Nephron progenitor cell (in vitro differentiated cells): ENCODE measurements at regions not wholly inside any gene's neighbourhood (a gene's known extent, or its start where the extent isn't known, plus 50 kb on each side); places are given as distances from the start of the nearest gene placed in this dataset.

Experiments
- DNase-seq: peaks from one replicate; pipeline ENCODE4 v3.0.0; 2021
- H3K27ac Mint-ChIP-seq: 2 replicates; pipeline ENCODE4 v1.8.0; 2021; ENCODE audit warnings: mild to moderate bottlenecking, moderate library complexity, mixed read lengths
- H3K27me3 Mint-ChIP-seq: 2 replicates; pipeline ENCODE4 v1.8.0; 2021; ENCODE audit warnings: mild to moderate bottlenecking, low read depth, mixed read lengths; ENCODE audit not compliant: poor library complexity
- H3K36me3 Mint-ChIP-seq: 2 replicates; pipeline ENCODE4 v1.8.0; 2021; ENCODE audit warnings: low read depth, mixed read lengths
- H3K4me1 Mint-ChIP-seq: 2 replicates; pipeline ENCODE4 v1.8.0; 2021; ENCODE audit warnings: mixed read lengths
- H3K4me3 Mint-ChIP-seq: 2 replicates; pipeline ENCODE4 v1.8.0; 2021; ENCODE audit warnings: mild to moderate bottlenecking, moderate library complexity, mixed read lengths
- H3K9me3 Mint-ChIP-seq: 2 replicates; pipeline ENCODE4 v1.8.0; 2021; ENCODE audit warnings: mild to moderate bottlenecking, moderate library complexity, mixed read lengths
- TF ChIP-seq, protein P1 (sequence below): fragments of 200-600 bp; sonication (generic); IDR thresholded peaks from 2 replicates; pipeline ENCODE4 v1.5.0; 2021; ENCODE audit warnings: antibody characterized with exemption

DNA sequence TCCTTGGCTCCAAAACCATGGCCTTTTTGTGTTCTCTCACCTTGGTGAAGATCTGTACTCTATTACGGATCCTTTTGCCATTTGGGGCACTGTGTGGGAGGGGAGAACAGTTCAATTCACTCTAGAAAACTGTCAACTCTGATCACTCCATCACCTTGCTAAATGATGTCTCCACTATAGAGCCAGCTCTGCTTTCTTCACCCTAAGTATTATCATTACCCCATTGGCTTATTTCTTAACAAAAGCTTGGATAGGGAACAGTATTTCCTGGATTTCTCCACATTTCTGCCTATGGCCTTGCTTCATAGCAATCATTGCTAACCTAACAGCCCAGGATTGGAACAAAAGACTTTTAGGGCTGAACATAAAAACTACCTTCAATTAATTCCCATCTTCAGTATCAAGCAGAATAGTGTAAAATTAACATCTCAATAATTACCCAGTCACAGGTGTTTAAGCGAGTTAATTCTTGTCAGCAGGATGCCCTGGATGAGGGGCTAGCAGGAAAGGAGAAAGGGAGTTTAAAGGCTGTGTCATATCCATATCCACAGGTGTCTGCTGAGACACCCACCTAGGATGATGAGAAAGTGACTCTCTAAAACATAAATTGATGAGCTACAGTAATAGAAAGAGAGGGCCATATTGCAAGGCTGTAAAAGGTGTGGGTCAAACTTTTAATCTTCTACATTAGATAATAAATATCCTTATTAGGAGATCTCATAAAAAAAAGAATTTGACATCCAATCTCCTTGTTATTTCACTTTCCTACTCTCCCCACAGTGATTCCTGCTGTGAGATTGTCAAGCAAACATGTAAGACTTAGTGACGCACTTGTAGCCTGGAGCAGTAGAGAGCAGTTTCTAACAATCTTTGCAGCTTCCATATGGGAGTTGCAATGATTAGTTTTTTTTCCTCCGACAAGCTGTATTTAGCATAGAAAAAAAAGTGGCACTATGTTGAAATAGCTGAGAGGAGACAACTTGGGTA, 589.5 kb upstream of the NXPH2 start:
- Mint-ChIP-seq H3K4me3 (no peak overlapping the region), H3K4me1 (no peaks in the 10 kb centered on the region), H3K27me3 (no peaks in the 10 kb centered on the region), H3K27ac (no peak overlapping the region), H3K9me3 (no peaks in the 10 kb centered on the region), H3K36me3 (no peaks in the 10 kb centered on the region)
- DNase-seq, result no peak
- TF ChIP-seq, protein P1, sequence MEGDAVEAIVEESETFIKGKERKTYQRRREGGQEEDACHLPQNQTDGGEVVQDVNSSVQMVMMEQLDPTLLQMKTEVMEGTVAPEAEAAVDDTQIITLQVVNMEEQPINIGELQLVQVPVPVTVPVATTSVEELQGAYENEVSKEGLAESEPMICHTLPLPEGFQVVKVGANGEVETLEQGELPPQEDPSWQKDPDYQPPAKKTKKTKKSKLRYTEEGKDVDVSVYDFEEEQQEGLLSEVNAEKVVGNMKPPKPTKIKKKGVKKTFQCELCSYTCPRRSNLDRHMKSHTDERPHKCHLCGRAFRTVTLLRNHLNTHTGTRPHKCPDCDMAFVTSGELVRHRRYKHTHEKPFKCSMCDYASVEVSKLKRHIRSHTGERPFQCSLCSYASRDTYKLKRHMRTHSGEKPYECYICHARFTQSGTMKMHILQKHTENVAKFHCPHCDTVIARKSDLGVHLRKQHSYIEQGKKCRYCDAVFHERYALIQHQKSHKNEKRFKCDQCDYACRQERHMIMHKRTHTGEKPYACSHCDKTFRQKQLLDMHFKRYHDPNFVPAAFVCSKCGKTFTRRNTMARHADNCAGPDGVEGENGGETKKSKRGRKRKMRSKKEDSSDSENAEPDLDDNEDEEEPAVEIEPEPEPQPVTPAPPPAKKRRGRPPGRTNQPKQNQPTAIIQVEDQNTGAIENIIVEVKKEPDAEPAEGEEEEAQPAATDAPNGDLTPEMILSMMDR, result no peak

DNA sequence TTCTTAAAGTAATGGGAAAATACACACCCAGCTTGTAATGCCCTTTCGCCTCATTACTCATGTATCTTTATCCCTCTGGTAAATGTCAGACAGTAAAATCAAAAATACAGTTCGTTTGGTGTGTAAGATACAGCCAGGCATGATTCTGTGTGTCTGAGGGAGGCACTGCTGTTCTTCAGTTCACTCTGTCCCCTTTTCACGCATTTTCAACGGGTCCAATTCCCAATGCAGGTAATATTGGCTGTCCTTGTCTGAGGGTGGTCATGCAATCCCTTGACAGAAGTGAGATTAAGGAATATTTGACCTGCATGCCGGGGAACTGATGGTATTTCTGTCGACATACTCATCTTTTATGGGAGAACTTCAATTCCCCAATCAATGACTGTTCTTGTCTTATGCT, 587.2 kb upstream of the NXPH2 start:
- H3K36me3 Mint-ChIP-seq, result no peaks in the 10 kb centered on the region
- TF ChIP-seq, protein P1, result no peak
- no peaks in the 10 kb centered on the region for H3K27me3 Mint-ChIP-seq
- H3K27ac Mint-ChIP-seq, result no peak overlapping the region
- H3K9me3 Mint-ChIP-seq, result no peaks in the 10 kb centered on the region
- no peak for DNase-seq
- H3K4me1 Mint-ChIP-seq, result no peaks in the 10 kb centered on the region
- no peak overlapping the region for H3K4me3 Mint-ChIP-seq

DNA sequence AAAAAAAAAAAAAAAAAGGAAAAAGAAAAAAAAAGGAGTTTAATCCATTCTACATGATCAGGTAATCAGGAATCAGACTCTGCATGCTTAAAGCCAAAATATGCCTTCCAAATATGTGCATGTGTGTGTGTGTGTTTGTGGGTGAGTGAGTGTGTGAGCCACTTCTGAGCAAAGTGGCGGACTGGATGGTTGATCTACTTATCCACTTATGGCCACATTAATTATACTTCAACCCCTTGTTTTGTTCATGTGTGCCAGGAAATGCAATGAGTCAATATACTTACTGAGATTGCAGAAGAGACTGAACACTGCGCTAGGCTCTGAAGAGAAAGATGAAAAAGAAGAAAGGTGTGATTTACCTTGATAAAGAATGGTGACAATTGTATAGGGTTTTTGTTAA, 586.5 kb upstream of the NXPH2 start:
- TF ChIP-seq, protein P1, result no peak
- DNase-seq, result no peak
- H3K27ac Mint-ChIP-seq, result no peak overlapping the region
- H3K27me3 Mint-ChIP-seq, result no peaks in the 10 kb centered on the region
- no peak overlapping the region for H3K4me3 Mint-ChIP-seq
- no peaks in the 10 kb centered on the region for H3K9me3 Mint-ChIP-seq
- no peaks in the 10 kb centered on the region for H3K36me3 Mint-ChIP-seq
- H3K4me1 Mint-ChIP-seq, result no peaks in the 10 kb centered on the region

DNA sequence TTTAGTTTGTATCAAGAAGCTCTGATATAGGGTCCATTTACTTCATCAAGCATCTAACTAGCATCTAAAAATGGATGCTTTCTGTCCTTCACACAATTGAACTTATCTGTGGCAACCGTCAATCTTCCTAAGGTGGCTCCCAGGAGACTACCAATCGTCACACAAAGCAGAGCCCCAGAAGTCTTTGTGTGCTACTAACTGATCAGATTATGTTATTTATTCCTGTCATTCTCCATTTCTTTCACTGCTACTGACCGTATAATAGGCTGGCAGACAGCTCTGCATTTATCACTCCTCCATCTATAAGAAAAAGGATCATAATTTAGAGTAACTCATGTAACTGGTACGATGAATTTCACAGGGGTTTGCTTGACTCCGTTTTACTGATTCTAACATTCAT, 585.0 kb upstream of the NXPH2 start:
- Mint-ChIP-seq H3K4me1 (no peaks in the 10 kb centered on the region), H3K27me3 (no peaks in the 10 kb centered on the region), H3K27ac (no peak overlapping the region), H3K36me3 (no peaks in the 10 kb centered on the region), H3K9me3 (no peaks in the 10 kb centered on the region), H3K4me3 (no peak overlapping the region)
- DNase-seq, result no peak
- TF ChIP-seq, protein P1, result no peak

DNA sequence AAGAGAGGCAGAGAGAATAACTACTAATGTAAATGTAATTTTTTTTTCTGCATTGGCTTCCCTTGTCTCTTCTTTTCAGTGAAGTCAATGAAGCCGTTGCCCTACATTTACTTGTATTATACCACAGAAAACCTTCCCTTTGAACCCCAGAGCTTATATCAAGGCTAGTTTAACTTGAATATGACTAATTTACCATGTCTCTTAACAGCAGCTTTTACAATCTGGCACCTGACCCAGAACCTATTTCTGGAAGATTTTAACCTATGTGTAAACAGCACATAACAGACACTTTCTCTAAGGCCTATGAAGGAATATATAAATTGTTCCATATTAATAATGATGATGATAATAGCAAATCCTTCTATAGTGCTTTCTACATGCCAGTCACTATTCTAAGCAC, 580.5 kb upstream of the NXPH2 start:
- Mint-ChIP-seq H3K4me1 (no peaks in the 10 kb centered on the region), H3K27ac (no peak overlapping the region), H3K4me3 (no peak overlapping the region), H3K9me3 (no peaks in the 10 kb centered on the region), H3K27me3 (peaks cover 4% of the 10 kb centered on the region), H3K36me3 (no peaks in the 10 kb centered on the region)
- DNase-seq, result no peak
- TF ChIP-seq, protein P1, result no peak

DNA sequence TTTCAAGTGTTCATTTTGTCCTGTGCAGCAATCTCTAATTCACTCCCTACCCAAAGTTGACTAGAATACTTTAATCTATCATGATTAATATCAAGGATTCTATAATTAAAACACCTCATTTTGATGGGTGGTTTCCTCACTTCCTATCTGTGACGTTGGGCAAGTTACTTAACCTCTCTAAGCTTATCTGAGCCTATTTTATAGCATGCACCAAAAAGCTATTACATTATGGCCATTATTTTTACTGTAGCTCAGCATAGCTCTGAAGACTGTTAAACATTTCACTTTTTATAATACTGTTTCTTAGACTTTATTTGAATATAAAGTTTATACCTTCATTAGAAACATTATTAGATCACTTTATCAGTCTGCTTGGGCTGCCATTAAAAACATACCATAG, 579.6 kb upstream of the NXPH2 start:
- DNase-seq, result no peak
- Mint-ChIP-seq H3K27ac (no peak overlapping the region), H3K4me3 (no peak overlapping the region), H3K36me3 (no peaks in the 10 kb centered on the region), H3K27me3 (peaks cover 4% of the 10 kb centered on the region), H3K4me1 (no peaks in the 10 kb centered on the region), H3K9me3 (no peaks in the 10 kb centered on the region)
- TF ChIP-seq, protein P1, result no peak
